IPS DF 4.7 (cell line): ENCODE measurements at regions not wholly inside any gene's neighbourhood (a gene's known extent, or its start where the extent isn't known, plus 50 kb on each side); places are given as distances from the start of the nearest gene placed in this dataset.
"Not testable (repeated sequence)": the region's sequence is repeated elsewhere in the genome, so short reads cannot be mapped to it uniquely, and the experiment has no call there.

ENCODE experiments used
- DNase-seq: peaks from one replicate; pipeline ENCODE4 v3.0.0-alpha.2; 2013; ENCODE audit warnings: low spot score; ENCODE audit errors: extremely low read depth

DNA sequence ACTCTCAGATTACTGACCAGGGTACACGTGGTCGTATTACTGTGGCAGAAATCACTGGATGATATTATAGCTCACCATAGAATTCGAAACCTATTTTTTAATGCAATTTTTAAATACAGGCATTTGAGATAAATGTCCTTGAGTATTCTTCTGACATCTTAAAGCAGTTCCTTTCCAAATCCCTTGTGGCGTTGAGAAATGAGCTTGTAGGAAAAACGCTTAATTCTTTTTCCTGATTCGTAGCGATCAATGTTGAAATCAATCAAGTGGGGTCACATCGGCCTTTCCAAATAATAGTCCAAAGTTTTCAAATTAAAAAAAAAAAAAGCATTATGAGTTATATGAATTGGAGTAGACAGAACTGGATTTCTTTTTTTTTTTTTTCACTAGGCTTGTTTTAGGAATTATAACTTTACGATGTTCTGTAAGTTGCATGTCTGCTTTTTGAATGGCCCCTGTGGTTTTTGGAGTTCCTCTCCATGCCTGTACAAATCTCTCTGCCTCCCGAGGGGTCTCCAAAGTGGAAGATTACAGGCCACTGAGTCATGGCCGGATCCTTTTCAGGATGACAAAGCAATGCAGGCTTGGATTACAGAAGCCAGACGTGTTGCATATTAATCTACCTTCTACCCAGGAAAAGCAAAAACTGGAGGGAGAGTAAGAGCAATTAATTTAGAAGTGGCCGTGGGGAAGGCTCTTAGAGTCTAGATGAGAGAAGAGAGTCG, 226.1 kb downstream of the SHOX start:
- no peak for DNase-seq

DNA sequence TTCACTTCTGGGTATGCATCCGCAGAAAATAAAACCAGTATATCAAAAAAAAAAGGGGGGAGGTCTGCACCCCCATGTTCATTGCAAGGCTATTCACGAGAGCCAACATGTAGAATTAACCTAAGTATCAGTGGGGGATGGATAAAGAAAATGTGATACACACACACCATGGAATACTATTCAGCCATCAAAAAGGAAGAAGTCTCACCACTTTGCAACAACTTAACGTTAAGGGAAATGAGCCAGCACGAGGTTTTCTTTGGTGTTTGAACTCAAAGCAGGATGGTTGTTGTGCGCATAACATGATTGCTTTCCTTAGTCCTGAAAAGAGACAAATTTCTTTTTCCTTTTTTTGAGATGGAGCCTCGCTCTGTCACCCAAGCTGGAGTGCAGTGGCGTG, 222.7 kb downstream of the SHOX start:
- DNase-seq: no peak

DNA sequence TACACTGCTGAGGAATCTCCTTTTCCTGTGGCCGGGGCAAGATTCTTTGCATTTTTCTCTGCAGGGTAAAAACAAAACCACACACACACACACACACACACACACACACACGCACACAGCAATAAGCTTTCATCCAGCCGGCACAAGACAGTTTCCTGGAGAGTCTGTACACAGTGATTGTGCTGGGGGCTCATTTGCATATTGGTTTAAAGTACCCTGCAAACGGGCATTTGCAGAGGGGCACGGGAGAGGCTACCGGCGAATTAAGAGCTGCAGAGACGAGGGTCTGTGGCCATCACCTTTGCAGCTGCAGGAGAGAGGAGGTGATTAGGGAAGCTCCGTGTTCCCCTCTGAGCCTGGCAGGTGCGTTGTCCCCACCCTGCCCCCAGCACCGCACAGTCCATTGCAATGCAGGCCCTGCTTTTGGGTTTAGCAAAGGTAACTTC, 219.9 kb downstream of the SHOX start:
- no peak for DNase-seq

DNA sequence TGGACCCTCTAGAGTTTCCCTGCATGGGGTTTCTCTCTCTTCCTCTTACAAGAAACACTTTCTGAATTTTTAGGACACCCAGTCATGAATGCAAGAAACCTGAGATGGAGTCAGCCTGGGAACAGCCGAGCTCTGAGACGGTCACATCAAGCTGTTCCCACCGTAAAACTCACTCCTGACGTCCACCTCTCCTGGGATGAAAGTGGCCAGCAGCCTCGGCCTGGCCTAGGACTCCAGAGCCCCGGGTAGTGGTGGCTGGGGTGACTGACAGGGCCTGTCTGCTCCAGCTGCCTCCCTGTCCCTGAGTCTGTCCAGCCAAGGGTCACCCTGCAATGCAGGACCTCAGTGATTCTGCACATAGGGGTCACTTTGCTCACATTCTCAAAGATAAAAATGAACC, 217.8 kb downstream of the SHOX start:
- DNase-seq: no peak

DNA sequence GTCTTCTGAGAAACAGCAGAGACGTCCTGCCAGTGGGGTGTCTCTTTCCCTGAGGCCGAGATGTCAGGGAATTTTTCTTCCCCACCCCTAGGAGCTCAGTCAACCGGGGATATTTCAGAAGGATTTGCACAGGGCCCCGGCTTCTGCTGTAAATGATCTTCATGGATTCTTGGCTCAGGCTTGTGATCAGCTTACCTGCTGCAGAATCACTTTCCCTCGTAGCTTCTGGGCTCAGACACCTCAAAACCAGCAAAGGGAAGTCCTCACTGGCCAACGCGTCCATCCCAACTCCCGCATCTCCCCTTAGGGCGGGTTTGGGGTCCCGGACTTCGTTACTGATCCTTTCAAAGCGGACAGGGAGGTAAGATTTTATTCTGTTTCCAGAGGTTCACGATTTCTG, 212.7 kb downstream of the SHOX start:
- no peak for DNase-seq

DNA sequence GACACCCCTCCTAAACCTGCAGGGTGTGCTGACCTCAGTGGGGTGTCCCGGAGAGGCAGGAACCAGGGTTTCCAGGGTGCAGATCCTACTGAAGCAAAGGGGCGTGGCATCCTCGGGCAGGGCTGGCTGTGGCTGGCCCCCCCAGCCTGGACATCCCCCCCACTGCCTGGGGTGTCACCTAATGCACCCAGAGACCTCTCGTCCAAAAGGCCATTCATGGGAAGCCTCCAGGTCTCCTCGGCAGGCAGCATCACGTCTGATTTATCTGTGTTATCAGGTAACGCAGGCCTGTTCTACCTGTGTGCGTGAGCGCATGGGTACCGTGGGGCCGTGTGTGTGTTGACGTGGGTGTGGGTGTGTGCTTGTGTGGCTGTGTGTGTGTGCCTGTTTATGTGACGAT, 210.0 kb downstream of the SHOX start:
- DNase-seq: no peak

DNA sequence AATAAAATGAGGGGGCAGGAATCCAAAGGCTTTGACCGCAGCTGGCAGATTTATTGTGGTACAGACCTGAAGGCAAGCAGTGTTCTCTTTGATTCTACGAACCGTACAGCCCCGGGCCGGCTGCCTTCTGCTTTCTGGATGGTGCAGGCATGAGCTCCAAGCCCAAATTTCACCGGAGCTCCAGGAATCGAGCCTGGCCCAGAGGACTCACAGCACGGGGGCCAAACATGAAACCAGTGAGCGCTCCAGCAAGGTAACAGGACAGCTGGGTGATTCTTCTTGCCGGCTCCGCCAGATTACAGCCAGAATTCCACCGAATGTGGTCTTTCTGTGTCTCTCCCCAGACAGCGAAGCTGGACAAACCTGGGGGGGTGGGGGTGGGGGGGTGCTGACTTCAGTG, 208.1 kb downstream of the SHOX start:
- not testable (repeated sequence) for DNase-seq

DNA sequence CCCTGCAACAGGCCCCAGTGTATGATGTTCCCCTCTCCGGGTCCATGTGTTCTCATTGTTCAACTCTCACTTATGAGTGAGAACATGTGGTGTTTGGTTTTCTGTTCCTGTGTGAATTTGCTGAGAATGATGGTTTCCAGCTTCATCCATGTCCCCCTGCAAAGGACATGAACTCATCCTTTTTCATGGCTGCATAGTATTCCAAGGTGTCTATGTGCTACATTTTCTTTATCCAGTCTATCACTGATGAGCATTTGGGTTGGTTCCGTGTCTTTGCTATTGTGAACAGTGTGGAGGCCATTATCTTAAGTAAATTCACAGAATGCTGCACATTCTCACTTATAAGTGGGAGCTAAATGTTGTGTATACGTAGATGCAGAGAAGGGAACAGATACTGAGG, 205.3 kb downstream of the SHOX start:
- DNase-seq: not testable (repeated sequence)

DNA sequence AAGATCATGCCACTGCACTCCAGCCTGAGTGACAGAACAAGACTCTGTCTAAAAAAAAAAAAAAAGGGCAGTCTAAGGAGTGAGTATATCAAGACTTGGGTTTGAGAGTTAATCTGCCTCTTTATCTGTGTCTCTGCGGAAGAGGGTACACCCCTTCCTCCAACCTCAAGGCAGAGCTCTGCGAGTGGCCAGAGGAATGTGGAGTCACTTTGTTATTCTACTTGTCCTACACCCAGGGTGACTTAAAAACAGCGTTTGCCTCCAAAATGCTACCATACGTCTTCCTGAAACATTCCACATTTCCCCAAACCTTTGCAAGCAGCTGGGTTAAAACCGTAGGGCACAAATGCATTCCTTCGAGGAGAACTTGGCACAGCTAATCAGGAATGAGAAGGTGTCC, 199.9 kb downstream of the SHOX start:
- no peak for DNase-seq

DNA sequence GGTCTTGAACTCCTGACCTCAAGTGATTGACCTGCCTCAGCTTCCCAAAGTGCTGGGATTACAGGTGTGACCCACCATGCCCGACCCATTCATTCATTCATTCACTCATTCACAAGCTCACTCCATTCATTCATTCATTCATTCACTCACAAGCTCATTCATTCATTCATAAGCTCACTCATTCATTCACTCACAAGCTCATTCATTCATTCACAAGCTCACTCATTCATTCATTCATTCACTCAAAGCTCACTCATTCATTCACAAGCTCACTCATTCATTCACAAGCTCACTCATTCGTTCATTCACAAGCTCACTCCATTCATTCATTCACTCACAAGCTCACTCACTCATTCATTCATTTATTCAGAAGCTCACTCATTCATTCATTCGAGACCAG, 198.6 kb downstream of the SHOX start:
- DNase-seq: no peak

DNA sequence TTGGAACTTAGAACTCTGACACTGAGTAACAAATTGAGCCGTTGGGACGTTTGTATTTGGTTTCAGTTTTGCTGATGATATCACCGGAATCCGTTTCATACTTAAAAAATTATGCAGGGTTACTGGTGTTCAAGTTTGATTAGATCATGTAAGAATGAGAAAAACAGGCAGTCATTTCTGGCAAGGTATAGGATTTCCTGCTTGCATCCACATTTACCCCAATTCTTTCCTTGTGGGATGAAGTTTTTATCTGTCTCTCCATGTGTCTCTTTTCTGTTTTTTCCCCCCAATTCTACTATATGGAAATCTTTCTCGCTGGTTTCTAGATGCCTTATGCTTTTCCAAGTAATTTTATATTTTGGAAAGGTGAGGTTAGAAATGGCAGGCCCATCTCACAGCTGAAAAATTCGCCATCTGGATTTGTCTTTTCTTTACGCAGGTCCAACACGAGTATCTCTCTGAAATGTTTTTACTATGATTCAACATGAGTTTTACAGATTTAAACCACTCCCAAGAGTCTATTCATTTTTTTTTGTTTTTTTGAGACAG, 197.9 kb downstream of the SHOX start:
- DNase-seq: no peak

DNA sequence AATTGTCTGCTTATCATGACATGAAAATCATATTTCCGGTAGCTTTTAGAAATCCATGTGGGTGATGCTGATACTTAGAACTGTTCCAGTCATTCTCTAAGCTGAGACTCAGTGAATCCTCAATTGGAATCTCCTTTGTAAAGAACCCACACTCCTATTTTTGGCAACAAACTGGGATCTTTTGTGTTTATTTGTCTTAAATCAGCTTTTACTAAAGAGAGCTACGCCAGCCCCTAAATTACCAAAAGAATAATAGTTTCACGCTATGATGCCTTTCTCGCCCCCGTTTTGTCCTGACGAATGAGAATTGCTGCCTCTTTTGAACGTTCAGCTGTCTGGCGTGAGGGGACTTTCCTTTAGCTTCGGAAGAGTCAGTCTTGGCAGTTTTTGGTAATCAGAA, 195.9 kb downstream of the SHOX start:
- no peak for DNase-seq

DNA sequence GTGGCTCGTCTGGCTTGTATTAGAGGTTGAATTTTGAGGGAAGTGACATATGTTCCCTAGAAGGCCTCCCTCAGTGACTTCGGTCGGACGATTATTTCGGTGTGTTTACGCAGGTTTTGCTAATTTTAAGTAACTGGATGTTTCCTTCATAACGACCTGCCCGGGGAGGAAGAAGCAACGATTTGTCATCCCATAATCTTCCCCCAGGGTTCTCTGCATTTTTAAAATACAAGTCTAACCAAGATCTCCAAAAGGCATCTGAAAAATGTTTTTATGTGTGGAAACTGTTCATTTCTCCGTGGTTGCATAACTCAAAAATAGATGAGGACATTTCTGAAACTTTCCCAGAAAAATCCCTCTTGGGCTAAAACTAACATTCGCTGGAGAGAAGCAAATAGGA, 195.4 kb downstream of the SHOX start:
- DNase-seq: no peak

DNA sequence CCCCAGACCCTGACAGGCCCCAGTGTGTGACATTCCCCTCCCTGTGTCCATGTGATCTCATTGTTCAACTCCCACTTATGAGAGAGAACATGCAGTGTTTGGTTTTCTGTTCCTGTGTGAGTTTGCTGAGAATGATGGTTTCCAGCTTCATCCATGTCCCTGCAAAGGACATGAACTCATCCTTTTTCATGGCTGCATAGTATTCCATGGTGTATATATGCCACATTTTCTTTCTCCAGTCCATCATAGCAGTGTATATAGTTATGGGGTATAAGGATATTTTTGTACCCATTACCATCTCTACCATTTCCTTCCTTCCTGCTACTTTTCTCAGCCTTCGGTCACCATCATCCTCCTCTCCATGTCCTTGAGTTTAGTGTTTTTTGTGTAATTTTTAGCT, 192.5 kb downstream of the SHOX start:
- not testable (repeated sequence) for DNase-seq

DNA sequence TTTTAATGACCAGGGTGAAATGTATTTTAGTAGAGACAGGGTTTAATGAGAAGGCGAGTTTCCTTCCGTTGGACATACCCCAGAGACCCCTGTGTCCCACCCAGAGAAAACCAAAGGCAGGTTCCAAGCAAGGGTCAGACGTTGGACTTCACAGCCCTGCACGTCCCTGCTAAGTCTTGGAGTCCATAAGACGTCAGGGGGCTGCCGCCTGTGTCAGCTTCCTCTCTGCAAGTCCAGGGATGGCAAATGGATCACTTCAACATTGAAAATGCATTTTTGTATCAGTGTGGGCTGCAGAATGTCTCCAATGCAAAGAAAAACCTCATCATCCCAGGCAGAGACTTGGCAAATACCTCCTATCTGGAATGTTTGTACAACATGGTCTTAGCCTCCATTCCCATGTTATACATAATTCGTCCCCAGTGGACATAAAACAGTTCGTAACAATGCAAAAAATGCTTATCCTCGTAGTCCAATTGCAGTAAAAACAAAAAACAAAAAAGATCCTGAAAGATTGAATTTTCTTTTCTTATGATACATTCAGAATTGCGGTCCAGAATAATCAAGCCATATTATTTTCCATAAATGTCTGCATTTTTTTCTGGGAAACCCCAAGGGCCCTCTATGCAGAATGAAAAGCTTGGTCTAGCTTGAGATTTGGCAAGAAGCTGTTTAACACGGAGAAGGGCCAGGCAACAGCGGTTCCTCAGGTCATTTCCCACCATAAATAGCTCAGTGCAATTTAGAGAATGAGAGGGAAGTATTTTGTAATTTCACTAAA, 190.9 kb downstream of the SHOX start:
- DNase-seq: no peak

DNA sequence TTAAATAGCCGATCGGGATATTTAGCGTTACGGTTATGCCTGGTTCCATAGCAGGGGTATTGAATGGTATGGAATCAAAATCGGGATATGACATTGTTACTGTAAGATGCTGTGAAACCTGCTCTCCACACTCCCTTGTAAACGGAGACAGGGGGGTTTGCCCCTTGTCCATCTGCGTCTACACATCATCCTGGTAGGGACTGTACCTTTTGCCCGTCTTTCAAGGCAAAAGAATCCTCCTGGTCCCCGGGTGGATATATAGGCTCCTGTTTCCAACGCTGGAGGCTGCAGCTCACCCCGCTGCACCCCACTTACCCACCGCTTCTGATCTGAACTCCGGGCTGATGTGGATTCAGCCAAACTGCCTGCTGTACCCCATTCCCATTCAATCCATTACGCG, 189.1 kb downstream of the SHOX start:
- no peak for DNase-seq

DNA sequence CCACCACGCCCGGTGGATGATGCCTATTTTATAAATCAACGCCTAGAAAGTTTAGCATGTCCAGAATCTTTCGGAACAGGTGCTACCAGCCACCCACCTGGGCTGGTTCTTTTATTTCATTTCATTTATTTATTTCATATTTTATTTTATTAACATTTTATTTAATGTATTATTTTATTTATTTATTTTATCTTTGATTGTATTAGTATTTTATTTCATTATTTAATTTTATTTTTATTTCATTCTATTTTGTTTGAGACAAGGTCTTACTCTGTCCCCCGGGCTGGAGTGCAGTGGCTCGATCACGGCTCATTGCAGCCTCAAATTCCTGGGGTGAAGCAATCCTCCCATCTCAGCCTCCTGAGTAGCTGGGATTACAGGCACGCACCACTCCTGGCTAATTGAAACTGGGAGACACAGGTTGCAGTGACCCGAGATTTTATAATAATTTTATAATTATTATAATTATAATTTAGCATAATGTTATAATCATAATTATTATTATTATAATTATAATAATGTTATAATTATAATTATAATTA, 187.2 kb downstream of the SHOX start:
- no peak for DNase-seq

DNA sequence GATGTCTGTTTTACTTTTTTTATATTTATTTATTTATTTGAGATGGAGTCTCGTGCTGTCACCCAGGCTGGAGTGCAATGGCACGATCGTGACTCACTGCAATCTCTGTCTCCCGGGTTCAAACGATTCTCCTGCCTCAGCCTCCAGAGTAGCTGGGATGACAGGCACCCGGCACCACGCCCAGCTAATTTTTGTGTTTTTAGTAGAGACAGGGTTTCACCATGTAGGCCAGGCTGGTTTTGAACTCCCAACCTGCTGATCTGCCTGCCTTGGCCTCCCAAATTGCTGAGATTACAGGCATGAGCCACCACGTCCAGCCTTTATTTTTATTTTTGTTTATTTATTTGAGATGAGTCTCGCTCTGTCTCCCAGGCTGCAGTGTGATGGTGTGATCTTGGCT, 186.6 kb downstream of the SHOX start:
- DNase-seq: not testable (repeated sequence)

DNA sequence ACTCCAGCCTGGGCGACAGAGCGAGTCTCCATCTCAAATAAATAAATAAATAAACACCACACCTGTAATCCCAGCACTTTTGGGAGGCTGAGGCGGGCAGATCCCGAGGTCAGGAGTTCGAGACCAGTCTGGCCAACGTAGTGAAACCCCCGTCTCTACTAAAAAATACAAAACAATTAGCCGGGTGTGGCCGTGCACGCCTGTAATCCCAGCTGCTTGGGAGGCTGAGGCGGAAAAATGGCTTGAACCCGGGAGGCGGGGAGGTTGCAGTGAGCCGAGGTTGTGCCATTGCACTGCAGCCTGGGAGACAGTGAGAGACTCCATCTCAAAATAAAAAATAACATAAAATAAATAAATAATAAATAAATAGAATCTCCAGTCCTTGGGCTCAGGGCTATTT, 185.8 kb downstream of the SHOX start:
- no peak for DNase-seq

DNA sequence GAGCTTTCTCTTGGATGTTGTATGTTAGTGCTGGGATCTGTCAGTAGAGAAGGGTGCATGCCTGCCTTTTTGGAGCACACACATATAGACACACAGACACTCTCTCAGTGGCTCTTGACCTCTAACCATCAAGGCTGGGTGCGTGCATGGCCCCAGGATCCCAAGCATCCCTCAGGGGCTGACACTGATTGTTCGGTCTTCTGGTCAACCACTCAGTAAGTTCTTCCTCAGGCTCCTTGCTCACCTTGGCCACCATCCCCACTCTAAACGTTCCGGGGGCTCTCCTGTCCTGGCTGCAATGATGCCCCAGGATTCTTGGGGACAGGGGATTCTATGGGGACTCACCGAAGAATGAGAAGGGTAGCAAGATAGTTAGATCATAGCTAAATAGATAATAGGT, 179.6 kb downstream of the SHOX start:
- DNase-seq: no peak

DNA sequence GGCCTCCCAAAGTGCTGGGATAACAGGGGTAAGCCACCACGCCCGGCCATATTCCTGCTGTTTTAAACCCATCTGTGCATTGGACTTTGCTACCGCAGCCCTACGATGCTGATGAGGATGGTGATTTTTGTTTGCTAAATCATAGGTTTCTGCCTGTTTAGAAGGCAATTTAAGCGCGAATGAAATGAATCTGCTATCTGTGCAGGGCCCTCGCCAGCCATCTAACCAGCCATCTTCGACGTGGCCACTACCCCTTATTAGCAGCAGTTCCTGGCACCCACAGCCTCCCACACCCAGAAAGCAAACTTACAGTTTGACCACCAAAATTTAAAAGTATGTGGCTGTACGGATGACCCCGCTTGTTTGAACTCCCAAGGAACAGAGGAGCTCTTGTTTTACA, 178.5 kb downstream of the SHOX start:
- no peak for DNase-seq

DNA sequence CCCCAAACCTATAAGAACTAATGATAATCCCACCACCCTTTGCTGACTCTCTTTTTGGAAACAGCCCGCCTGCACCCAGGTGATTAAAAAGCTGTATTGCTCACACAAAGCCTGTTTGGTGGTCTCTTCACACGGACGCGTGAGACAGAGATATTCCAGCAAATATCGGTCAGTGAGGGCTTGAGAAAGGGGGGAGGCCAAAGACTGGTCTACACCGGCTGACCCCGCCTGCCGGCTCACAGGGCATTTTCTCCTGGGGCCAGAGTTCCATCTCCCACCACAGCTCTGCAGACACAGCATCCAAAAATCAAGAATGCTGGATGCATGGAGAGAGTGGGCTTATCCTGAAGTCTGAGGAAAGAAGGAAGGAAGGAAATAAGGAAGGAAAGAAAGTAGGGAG, 176.0 kb downstream of the SHOX start:
- DNase-seq: no peak
